ENCODE measurements at regions not wholly inside any gene's neighbourhood (a gene's known extent, or its start where the extent isn't known, plus 50 kb on each side); places are given as distances from the start of the nearest gene placed in this dataset.

DNA sequence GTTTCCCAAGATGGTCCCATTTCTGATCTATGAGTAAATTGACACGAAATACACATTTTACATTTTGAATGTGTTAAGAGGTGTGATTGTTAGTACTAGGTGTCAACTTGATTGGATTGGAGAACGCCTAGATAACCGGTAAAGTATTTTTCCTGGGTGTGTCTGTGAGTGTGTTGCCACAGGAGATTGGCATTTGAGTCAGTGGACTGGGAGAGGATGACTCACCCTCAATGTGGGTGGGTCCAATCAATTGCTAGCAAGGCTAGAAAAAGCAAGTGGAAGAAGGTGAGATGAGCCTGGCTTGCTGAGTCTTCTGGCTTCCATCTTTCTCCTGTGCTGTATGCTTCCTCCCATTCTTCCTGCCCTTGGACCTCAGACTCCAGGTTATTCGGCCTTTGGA, 960.7 kb upstream of the PCDH9 start:
- TF ChIP-seq CTCF (optimal IDR thresholded peaks at IDR 0.05 in 1 of 3, IDR thresholded peaks at IDR 0.05 in 1 of 3, conservative IDR thresholded peaks at IDR 0.05 in 1 of 3; ENCODE audit: extremely low read depth in 1 of 3, insufficient read depth in 2 of 3, low read length in 3 of 3) (no peak), EZH2 (IDR thresholded peaks at IDR 0.05; ENCODE audit: low read length) (no peak)

Measured in keratinocyte (primary cell).